ENCODE measurements at regions not wholly inside any gene's neighbourhood (a gene's known extent, or its start where the extent isn't known, plus 50 kb on each side); places are given as distances from the start of the nearest gene placed in this dataset.

GRCh38 chr5:10828241-10828640 is 67.2 kb upstream of the DAP start:
- no peaks in the 10 kb centered on the region for H3K36me3 ChIP-seq (ENCODE audit: insufficient read depth, low read length, poor library complexity, severe bottlenecking)
- no peaks in the 10 kb centered on the region for H3K4me1 ChIP-seq (ENCODE audit: insufficient read depth, low read length, poor library complexity, severe bottlenecking)
- TF ChIP-seq CTCF (conservative IDR thresholded peaks at IDR 0.05; ENCODE audit: low read depth, low read length) = no peak
- TF ChIP-seq EZH2 (IDR thresholded peaks at IDR 0.05; ENCODE audit: borderline replicate concordance, low read depth, low read length, poor library complexity, severe bottlenecking) = no peak
- H3K9me3 ChIP-seq (ENCODE audit: low read depth, low read length, poor library complexity, severe bottlenecking) = no peaks in the 10 kb centered on the region
- no TSS peak for BruUV-seq (replicated peaks)
- intact Hi-C loops (cut with micrococcal nuclease; ENCODE audit: unreplicated experiment) = no loop called here
- no peak overlapping the region for H3K4me3 ChIP-seq (ENCODE audit: low read depth, low read length, poor library complexity, severe bottlenecking)
- ChIA-PET POLR2A (ENCODE audit: low non-redundant PET) (no interaction called here), CTCF (no interaction called here)
- DNase-seq (ENCODE audit: low spot score) = no peak
- H3K27me3 ChIP-seq (replicated peaks; ENCODE audit: insufficient read depth, low read depth, low read length, poor library complexity) = peaks cover 4% of the 10 kb centered on the region
- no peak overlapping the region for H3K27ac ChIP-seq (ENCODE audit: low read depth, low read length, poor library complexity, severe bottlenecking)

- POLR2A ChIA-PET (ENCODE audit: low non-redundant PET) = no interaction called here
- DNase-seq (ENCODE audit: low spot score) = no peak
Measured at GRCh38 chr5:10827571-10827970, 66.5 kb upstream of the DAP start.

GRCh38 chr5:10826971-10827370 is 65.9 kb upstream of the DAP start:
- H3K4me3 ChIP-seq (ENCODE audit: low read depth, low read length, poor library complexity, severe bottlenecking) = no peak overlapping the region
- H3K9me3 ChIP-seq (ENCODE audit: low read depth, low read length, poor library complexity, severe bottlenecking) = no peaks in the 10 kb centered on the region
- no peak for DNase-seq (ENCODE audit: low spot score)
- no peaks in the 10 kb centered on the region for H3K27me3 ChIP-seq (replicated peaks; ENCODE audit: insufficient read depth, low read depth, low read length, poor library complexity)
- no peak overlapping the region for H3K27ac ChIP-seq (ENCODE audit: low read depth, low read length, poor library complexity, severe bottlenecking)
- H3K4me1 ChIP-seq (ENCODE audit: insufficient read depth, low read length, poor library complexity, severe bottlenecking) = no peaks in the 10 kb centered on the region
- CTCF ChIA-PET = no interaction called here
- intact Hi-C loops (cut with micrococcal nuclease; ENCODE audit: unreplicated experiment) = no loop called here
- POLR2A ChIA-PET (ENCODE audit: low non-redundant PET) = no interaction called here
- no peaks in the 10 kb centered on the region for H3K36me3 ChIP-seq (ENCODE audit: insufficient read depth, low read length, poor library complexity, severe bottlenecking)
- no TSS peak for BruUV-seq (replicated peaks)
- TF ChIP-seq EZH2 (IDR thresholded peaks at IDR 0.05; ENCODE audit: borderline replicate concordance, low read depth, low read length, poor library complexity, severe bottlenecking) (no peak), CTCF (conservative IDR thresholded peaks at IDR 0.05; ENCODE audit: low read depth, low read length) (no peak)

More at GRCh38 chr5:10827571-10827970, 66.5 kb upstream of the DAP start:
- no peaks in the 10 kb centered on the region for H3K9me3 ChIP-seq (ENCODE audit: low read depth, low read length, poor library complexity, severe bottlenecking)
- H3K4me3 ChIP-seq (ENCODE audit: low read depth, low read length, poor library complexity, severe bottlenecking) = no peak overlapping the region
- H3K27me3 ChIP-seq (replicated peaks; ENCODE audit: insufficient read depth, low read depth, low read length, poor library complexity) = no peaks in the 10 kb centered on the region
- BruUV-seq (replicated peaks) = no TSS peak
- H3K4me1 ChIP-seq (ENCODE audit: insufficient read depth, low read length, poor library complexity, severe bottlenecking) = no peaks in the 10 kb centered on the region
- no peak overlapping the region for H3K27ac ChIP-seq (ENCODE audit: low read depth, low read length, poor library complexity, severe bottlenecking)
- no peaks in the 10 kb centered on the region for H3K36me3 ChIP-seq (ENCODE audit: insufficient read depth, low read length, poor library complexity, severe bottlenecking)
- CTCF ChIA-PET = no interaction called here
- intact Hi-C loops (cut with micrococcal nuclease; ENCODE audit: unreplicated experiment) = no loop called here
- TF ChIP-seq CTCF (conservative IDR thresholded peaks at IDR 0.05; ENCODE audit: low read depth, low read length) (no peak), EZH2 (IDR thresholded peaks at IDR 0.05; ENCODE audit: borderline replicate concordance, low read depth, low read length, poor library complexity, severe bottlenecking) (no peak)
